Right cardiac atrium (tissue), 5 donors: ENCODE measurements at regions not wholly inside any gene's neighbourhood (a gene's known extent, or its start where the extent isn't known, plus 50 kb on each side); places are given as distances from the start of the nearest gene placed in this dataset.

Source experiments
- ATAC-seq, 2 donors: fragments of 200-7000 bp; cut with Tn5 transposase; one replicate each; pipeline versions ENCODE4 v1.8.0 to v1.9.1; 2020; ENCODE audit warnings: moderate library complexity in 2 of 2, mild to moderate bottlenecking in 1 of 2
- DNase-seq, 3 donors: peaks; one replicate each; pipeline ENCODE4 v3.0.0-alpha.2; 2020
- H3K27ac ChIP-seq: one replicate; pipeline ENCODE4 v1.5.1; 2013; ENCODE audit warnings: mild to moderate bottlenecking, low read length, control low read depth, moderate library complexity
- H3K27me3 ChIP-seq: one replicate; pipeline ENCODE4 v1.6.1; 2013; ENCODE audit not compliant: control insufficient read depth, insufficient read depth
- H3K4me1 ChIP-seq: one replicate; pipeline ENCODE4 v1.6.1; 2013; ENCODE audit warnings: low read length; ENCODE audit not compliant: control insufficient read depth, insufficient read depth
- H3K4me3 ChIP-seq: one replicate; pipeline ENCODE4 v1.5.1; 2013; ENCODE audit warnings: low read length, control low read depth
- H3K9me3 ChIP-seq: one replicate; pipeline ENCODE4 v1.6.1; 2013; ENCODE audit warnings: low read length; ENCODE audit not compliant: control insufficient read depth
- WGBS: extraction: QIAGEN DNeasy Blood & Tissue Kit; methylation state at CpG from one replicate; pipeline ENCODE4 v1.1.7; 2013; 5-methylcytosine and 5-hydroxymethylcytosine counted together
- intact Hi-C, 4 donors: fragments of 100-400 bp; cut with DNase I; formaldehyde crosslinking; loops; one replicate each; pipeline versions ENCODE4 v1.11.0 to v1.14.0; 2022 to 2023
- donor health status: healthy with polysubstance abuse.
- donor health status: DM: no; HTN: yes; CAD: no.
- donor health status: DM: no; HTN: no; CAD: no.
- donor health status: DM: no; HTN: yes; CAD: no; lungs with severe emphysema.
- donor health status: DM: yes; HTN: yes; CAD: no.

DNA sequence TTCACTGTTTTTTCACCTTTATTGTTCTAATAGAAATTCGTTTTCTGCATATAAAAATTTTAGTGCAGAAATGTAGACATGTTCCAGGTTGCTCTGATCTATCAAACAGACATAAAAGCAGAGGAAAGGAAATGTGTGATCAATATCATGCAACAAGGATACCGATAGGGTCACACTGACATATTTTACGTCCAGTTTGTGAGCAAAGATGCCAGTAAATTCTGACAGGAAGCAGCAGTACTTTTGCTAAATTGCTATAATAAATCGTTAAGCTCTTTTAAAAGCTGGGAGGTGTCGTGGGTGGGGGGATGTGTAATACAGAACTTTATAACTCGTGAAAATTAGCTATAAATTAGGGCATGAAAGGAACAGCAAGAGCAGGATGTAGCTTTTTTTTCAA lies 955.2 kb downstream of the BRINP3 start:
- 60% methylated on average over 6 of the region's 6 CpGs for WGBS
- Histone ChIP-seq H3K27me3 (no peaks in the 10 kb centered on the region), H3K4me1 (no peaks in the 10 kb centered on the region), H3K9me3 (no peaks in the 10 kb centered on the region), H3K4me3 (no peak overlapping the region), H3K27ac (no peak overlapping the region)
- no peak for ATAC-seq
- intact Hi-C loops = no loop called here
- DNase-seq = no peak

DNA sequence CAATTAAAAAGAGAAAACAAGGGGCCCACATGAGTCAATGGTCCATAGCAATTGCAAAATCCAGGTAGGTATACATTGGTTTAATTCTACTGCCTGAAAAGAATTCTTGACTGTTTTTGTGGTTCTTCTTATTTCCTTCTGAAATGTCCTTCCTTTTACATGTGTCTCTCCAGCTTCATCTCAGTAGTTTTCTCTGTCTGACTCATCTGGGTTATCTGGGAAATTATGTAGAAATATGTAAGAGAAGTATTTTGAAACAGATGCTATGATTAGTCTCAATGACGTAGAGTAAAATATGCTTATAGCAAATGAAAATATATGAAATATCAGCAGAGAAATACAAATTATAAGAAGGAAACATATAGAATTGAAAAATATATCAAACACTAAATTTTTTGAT lies 953.2 kb downstream of the BRINP3 start:
- 82% methylated on average over 1 of the region's 1 CpG for WGBS
- Histone ChIP-seq H3K27ac (no peak overlapping the region), H3K27me3 (no peaks in the 10 kb centered on the region), H3K4me1 (no peaks in the 10 kb centered on the region), H3K9me3 (no peaks in the 10 kb centered on the region), H3K4me3 (no peak overlapping the region)
- intact Hi-C loops = no loop called here
- no peak for ATAC-seq
- no peak for DNase-seq

DNA sequence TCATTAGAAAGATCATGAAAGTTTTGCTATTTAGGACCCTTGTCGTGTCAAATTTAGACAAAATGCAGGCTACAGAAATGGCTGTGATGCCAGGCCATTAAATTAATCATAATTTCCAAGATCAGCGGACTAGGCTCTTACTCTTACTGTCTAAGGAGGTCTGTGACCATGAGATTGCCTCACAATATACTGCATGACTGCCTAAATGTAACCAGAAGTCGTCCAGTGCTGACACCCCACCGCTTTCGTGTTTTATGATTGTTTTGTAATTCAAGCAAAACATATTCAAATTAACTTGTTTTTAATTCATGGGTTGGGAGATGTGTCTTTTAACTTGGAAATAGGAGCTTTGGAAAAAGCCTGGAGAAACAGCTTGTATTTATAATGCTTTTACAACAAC lies 947.5 kb downstream of the BRINP3 start:
- H3K27ac ChIP-seq = no peak overlapping the region
- H3K27me3 ChIP-seq = no peaks in the 10 kb centered on the region
- intact Hi-C loops = no loop called here
- no peak overlapping the region for H3K4me3 ChIP-seq
- WGBS = 73% methylated on average over 5 of the region's 5 CpGs
- H3K4me1 ChIP-seq = no peaks in the 10 kb centered on the region
- DNase-seq (no peak), ATAC-seq (no peak)
- no peaks in the 10 kb centered on the region for H3K9me3 ChIP-seq

DNA sequence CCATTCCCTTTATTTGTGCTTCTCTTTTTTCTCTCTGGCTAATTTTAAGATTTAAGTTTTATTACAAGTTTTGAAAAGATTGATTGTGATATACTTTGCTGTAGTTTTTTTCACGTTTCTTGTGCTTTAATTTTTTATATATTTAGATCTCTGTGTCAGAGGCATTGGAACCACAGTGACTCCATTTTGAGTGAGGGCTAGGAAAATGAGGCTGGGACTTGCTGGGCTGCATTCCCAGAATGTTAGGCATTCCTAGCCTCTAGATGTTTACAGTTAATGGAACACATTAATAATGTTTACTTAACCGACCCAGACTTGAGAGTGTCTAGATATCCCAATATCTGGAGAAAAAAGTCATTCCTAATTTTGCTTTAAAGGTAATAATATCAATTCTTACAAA lies 939.4 kb downstream of the BRINP3 start:
- no peaks in the 10 kb centered on the region for H3K27me3 ChIP-seq
- intact Hi-C loops = no loop called here
- WGBS = 58% methylated on average over 2 of the region's 2 CpGs
- no peaks in the 10 kb centered on the region for H3K4me1 ChIP-seq
- no peak overlapping the region for H3K4me3 ChIP-seq
- no peak for DNase-seq
- H3K27ac ChIP-seq = no peak overlapping the region
- no peak for ATAC-seq
- no peaks in the 10 kb centered on the region for H3K9me3 ChIP-seq

DNA sequence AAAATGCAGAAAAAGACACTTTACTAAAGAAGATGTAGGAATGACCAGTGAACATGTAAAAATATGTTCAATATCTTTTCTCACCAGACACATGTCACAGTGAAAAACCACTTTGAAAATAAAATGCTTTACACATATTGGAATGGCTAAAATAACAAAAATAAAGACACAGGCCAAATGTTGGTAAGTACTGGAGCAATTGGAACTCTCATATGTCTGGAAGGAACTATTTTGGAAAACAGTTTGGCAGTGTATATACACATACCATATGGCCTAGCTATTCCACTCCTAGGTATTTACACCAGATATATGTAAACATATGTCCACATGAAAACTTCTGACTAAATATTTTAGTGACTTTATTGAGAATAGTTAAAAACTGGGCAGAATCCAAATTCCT lies 927.2 kb downstream of the BRINP3 start:
- Histone ChIP-seq H3K4me1 (no peaks in the 10 kb centered on the region), H3K4me3 (no peak overlapping the region), H3K9me3 (no peaks in the 10 kb centered on the region), H3K27me3 (no peaks in the 10 kb centered on the region), H3K27ac (no peak overlapping the region)
- intact Hi-C loops = no loop called here
- DNase-seq (no peak), ATAC-seq (no peak)

DNA sequence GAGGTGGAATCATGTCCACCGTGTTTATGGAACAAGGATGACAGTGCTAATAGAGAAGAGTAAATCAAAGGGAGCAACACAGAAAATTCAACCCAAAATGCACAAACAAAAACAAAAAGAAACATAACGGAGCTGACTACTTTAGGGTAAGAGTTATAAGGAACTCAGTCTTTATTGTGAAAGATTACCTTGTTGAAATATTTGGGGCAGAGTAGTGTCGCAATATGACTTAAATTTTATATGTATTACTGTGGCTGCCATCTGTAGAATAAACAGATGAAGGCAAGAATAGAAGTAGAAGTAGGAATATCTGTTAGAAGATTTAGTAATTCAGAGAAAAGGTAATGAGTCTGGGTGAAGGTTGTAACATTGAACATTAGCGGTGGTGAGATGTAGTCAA lies 913.9 kb downstream of the BRINP3 start:
- ATAC-seq (no peak), DNase-seq (no peak)
- no peak overlapping the region for H3K4me3 ChIP-seq
- intact Hi-C loops = no loop called here
- peaks cover 4% of the 10 kb centered on the region for H3K9me3 ChIP-seq
- H3K27me3 ChIP-seq = no peaks in the 10 kb centered on the region
- H3K4me1 ChIP-seq = no peaks in the 10 kb centered on the region
- H3K27ac ChIP-seq = no peak overlapping the region
- 92% methylated on average over 4 of the region's 4 CpGs for whole genome bisulfite sequencing

DNA sequence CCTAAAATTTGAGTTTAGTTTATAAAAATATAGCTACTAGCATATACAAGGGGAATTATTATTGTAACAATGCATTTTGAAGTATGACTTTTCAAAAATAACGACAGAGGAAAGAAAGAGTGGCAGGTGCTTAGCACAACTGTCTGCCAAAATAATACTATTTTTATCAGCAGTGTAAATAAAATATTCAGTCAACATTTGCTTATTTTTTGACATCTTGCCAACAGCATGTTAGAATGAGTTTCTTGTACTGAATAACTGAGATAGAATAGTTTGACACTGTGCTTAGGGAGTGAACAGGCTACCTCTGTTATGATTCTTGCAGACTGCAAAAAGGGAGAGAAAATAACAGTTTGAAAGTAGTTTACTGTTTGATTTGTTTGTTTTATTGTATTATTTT lies 909.8 kb downstream of the BRINP3 start:
- H3K27ac ChIP-seq = no peak overlapping the region
- WGBS = 30% methylated on average over 1 of the region's 1 CpG
- DNase-seq = no peak
- ATAC-seq = no peak
- H3K4me1 ChIP-seq = no peaks in the 10 kb centered on the region
- no peaks in the 10 kb centered on the region for H3K27me3 ChIP-seq
- no peak overlapping the region for H3K4me3 ChIP-seq
- peaks cover 4% of the 10 kb centered on the region for H3K9me3 ChIP-seq
- intact Hi-C loops = no loop called here

DNA sequence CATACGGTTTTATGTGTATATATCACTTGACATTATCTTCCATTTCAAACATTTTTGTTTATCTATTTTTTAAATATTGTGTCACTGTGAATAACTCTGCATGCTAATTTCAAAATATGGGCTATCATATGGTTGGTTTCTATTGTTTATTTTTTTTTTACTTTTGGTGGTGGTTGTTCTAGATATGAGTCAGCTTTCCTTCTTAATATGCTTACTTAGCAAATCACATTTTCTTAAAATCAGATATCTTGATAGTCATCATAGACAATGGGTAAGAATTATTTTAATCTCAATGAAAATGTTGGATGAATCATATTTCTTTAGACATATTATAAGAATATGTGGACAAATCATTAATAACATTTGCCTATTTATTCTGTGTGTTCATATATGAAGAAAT lies 881.5 kb downstream of the BRINP3 start:
- ATAC-seq (no peak), DNase-seq (no peak)
- Histone ChIP-seq H3K9me3 (no peaks in the 10 kb centered on the region), H3K4me1 (no peaks in the 10 kb centered on the region), H3K27ac (no peak overlapping the region), H3K27me3 (no peaks in the 10 kb centered on the region), H3K4me3 (no peak overlapping the region)
- WGBS = 73% methylated on average over 1 of the region's 1 CpG
- intact Hi-C loops = no loop called here

DNA sequence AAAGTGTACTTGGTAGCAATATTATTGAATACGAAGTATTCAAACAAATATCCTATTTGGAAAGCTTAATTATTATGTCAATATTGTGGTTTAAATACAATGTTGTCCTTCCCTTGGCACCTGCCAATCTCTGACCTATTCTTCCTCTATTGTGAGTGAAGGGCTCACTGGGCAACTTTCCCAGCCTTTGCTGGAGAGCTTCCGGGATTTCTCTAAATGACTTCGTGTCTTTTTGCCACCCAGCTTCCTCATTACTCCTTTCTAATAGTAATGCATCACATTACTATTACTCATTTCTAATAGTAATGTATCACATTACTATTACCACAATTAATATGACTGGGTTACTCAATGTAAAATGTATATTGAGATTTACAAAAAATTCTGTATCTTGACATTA lies 880.6 kb downstream of the BRINP3 start:
- Histone ChIP-seq H3K4me3 (no peak overlapping the region), H3K4me1 (no peaks in the 10 kb centered on the region), H3K27ac (no peak overlapping the region), H3K27me3 (no peaks in the 10 kb centered on the region), H3K9me3 (no peaks in the 10 kb centered on the region)
- DNase-seq (no peak), ATAC-seq (no peak)
- intact Hi-C loops = no loop called here
- WGBS = 38% methylated on average over 3 of the region's 3 CpGs

DNA sequence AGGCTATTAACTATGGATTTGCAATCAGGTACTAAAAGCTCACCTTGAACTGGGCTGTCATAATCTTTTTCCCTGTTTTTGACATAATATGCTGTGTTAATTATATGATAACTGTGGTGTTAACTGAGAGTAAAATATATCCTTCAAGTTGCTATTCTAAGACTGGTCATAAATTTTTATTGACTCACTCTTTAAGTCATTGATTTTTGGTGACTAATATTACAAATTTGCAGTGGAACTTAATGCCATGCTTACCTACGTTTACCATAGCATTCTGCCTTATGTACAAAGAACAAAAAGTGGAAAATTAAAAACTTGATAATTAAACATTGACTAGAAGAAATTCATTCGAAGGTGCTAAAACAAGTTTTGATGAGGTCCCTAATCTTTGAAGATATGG lies 872.4 kb downstream of the BRINP3 start:
- H3K4me1 ChIP-seq = no peaks in the 10 kb centered on the region
- DNase-seq (no peak), ATAC-seq (no peak)
- no peak overlapping the region for H3K4me3 ChIP-seq
- intact Hi-C loops = no loop called here
- H3K27ac ChIP-seq = no peak overlapping the region
- H3K27me3 ChIP-seq = no peaks in the 10 kb centered on the region
- 63% methylated on average over 2 of the region's 2 CpGs for WGBS
- H3K9me3 ChIP-seq = no peaks in the 10 kb centered on the region

DNA sequence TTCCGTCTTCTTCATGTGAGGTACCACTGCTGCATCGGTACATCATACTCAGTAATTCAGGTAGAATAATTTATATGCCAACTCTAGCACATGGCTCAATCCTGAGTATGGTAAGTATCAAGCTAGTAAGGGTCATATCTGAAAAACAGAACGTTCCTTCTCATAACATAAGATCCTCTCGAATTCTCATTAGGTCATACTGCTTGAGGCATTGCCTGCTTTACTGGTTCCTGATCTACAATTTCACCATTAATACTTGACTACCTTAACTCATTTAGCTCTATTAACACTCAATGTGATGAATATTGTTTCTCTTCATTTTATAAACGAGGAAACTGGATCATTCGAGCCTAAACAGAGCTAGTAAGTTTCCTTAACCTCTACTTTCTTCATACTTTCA lies 871.6 kb downstream of the BRINP3 start:
- H3K4me3 ChIP-seq = no peak overlapping the region
- intact Hi-C loops = no loop called here
- WGBS = 74% methylated on average over 6 of the region's 6 CpGs
- ATAC-seq (no peak), DNase-seq (no peak)
- H3K27me3 ChIP-seq = no peaks in the 10 kb centered on the region
- no peak overlapping the region for H3K27ac ChIP-seq
- no peaks in the 10 kb centered on the region for H3K4me1 ChIP-seq
- H3K9me3 ChIP-seq = no peaks in the 10 kb centered on the region

DNA sequence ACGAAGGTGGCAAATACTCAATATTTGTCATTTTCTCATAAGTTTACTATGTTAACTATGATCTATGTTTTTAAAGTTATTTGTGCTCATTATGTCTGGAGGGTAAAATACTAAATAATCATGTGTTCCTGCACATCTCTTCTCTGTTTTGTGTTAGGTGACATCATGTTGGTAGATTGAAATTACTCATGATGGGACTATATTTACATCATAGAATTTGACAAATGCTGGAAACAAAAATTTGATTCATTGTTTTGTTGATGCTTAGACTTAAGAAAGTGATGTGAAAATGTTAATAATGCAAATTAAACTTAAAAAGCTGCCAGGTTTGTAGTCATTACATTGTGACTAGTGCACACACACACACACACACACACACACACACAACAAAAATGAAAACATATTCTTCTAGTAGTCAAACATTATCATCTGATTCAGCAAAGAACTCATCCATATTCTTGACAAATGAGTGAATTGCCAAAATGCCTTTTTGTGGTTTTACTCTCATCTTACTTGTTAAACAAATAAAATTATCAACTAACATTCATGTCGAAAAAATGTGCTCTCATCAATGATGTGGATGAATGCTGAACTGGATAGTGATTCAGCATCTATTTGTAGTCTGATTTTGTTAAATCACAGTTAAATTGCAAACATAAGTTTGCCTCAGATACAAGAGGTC lies 870.7 kb downstream of the BRINP3 start:
- intact Hi-C loops = no loop called here
- Histone ChIP-seq H3K27me3 (no peaks in the 10 kb centered on the region), H3K4me3 (no peak overlapping the region), H3K4me1 (no peaks in the 10 kb centered on the region), H3K27ac (no peak overlapping the region), H3K9me3 (no peaks in the 10 kb centered on the region)
- 69% methylated on average over 2 of the region's 2 CpGs for WGBS
- ATAC-seq (no peak), DNase-seq (no peak)
